GM13976 (cell line): ENCODE measurements at regions not wholly inside any gene's neighbourhood (a gene's known extent, or its start where the extent isn't known, plus 50 kb on each side); places are given as distances from the start of the nearest gene placed in this dataset.

Experiments used
- DNase-seq: peaks from one replicate; pipeline ENCODE4 v3.0.0; 2012; ENCODE audit warnings: low spot score
- CTCF ChIP-seq: IDR thresholded peaks from 2 replicates; pipeline ENCODE4 v1.5.1; 2012; ENCODE audit warnings: borderline replicate concordance, mild to moderate bottlenecking; ENCODE audit not compliant: insufficient read depth; ENCODE audit errors: extremely low read depth, missing control alignments, control extremely low read depth
- in situ Hi-C: fragments of 300-500 bp; cut with MboI; formaldehyde crosslinking; loops from one replicate; pipeline ENCODE4 v1.12.0; 2022; ENCODE audit warnings: low sequenced_read_pairs, mixed read lengths, inconsistent platforms; ENCODE audit not compliant: unreplicated experiment

- no peak for TF ChIP-seq CTCF
- in situ Hi-C loops, result no loop called here
- DNase-seq, result no peak
These were observed 135.0 kb downstream of the FOXD2 start for GRCh38 chr1:47572731-47573430.

GRCh38 chr1:47574451-47575165 lies 136.8 kb downstream of the FOXD2 start:
- TF ChIP-seq CTCF, result no peak
- in situ Hi-C loops, result no loop called here
- DNase-seq, result no peak

GRCh38 chr1:47575855-47576757 lies 138.3 kb downstream of the FOXD2 start:
- no peak for TF ChIP-seq CTCF
- in situ Hi-C loops, result no loop called here
- DNase-seq, result no peak

- no peak for TF ChIP-seq CTCF
- DNase-seq, result no peak
- in situ Hi-C loops, result no loop called here
These were observed 138.9 kb downstream of the FOXD2 start for GRCh38 chr1:47576758-47577115.

GRCh38 chr1:47577303-47578025 lies 139.6 kb downstream of the FOXD2 start:
- in situ Hi-C loops, result no loop called here
- TF ChIP-seq CTCF, result no peak
- DNase-seq, result no peak
